SK-N-SH treated with all-trans-retinoic acid at 6 μM for 48 hours (cell line): ENCODE measurements at regions not wholly inside any gene's neighbourhood (a gene's known extent, or its start where the extent isn't known, plus 50 kb on each side); places are given as distances from the start of the nearest gene placed in this dataset.

ENCODE experiments used
- ATAC-seq: fragments of 200-7000 bp; cut with Tn5 transposase; 3 replicates; pipeline ENCODE4 v1.9.1; 2020; ENCODE audit warnings: mild to moderate bottlenecking, moderate library complexity
- ARNTL ChIP-seq: fragments of 450-650 bp; formaldehyde crosslinking; IDR thresholded peaks from 2 replicates; pipeline ENCODE4 v1.5.0; 2020; ENCODE audit warnings: low read depth, mild to moderate bottlenecking, moderate library complexity, borderline replicate concordance
- BACH2 ChIP-seq: fragments of 250-450 bp; sonication (Bioruptor Pico); IDR thresholded peaks from 2 replicates; pipeline ENCODE4 v1.9.0; 2021; ENCODE audit warnings: mild to moderate bottlenecking, borderline replicate concordance
- CSDC2 ChIP-seq: fragments of 250-450 bp; sonication (Bioruptor Pico); IDR thresholded peaks from 2 replicates; pipeline ENCODE4 v1.5.0; 2020; ENCODE audit warnings: mild to moderate bottlenecking, moderate library complexity
- ESRRG ChIP-seq: fragments of 250-450 bp; sonication (Bioruptor Pico); IDR thresholded peaks from 2 replicates; pipeline ENCODE4 v1.6.1; 2021; ENCODE audit warnings: mild to moderate bottlenecking
- GLIS3 ChIP-seq: fragments of 250-450 bp; sonication (Bioruptor Pico); IDR thresholded peaks from 2 replicates; pipeline ENCODE4 v1.5.0; 2020; ENCODE audit warnings: mild to moderate bottlenecking, moderate library complexity
- ISL1 ChIP-seq: fragments of 250-450 bp; sonication (Bioruptor Pico); IDR thresholded peaks from 2 replicates; pipeline ENCODE4 v2.1.2; 2022; ENCODE audit warnings: mild to moderate bottlenecking, moderate library complexity
- OSR1 ChIP-seq: fragments of 250-450 bp; sonication (Bioruptor Pico); IDR thresholded peaks from 2 replicates; pipeline ENCODE4 v1.8.0; 2022; ENCODE audit warnings: moderate library complexity, mild to moderate bottlenecking, inconsistent platforms
- PPARA ChIP-seq: fragments of 250-450 bp; sonication (Bioruptor Pico); IDR thresholded peaks from 2 replicates; pipeline ENCODE4 v1.5.0; 2020; ENCODE audit warnings: mild to moderate bottlenecking, borderline replicate concordance
- RARB ChIP-seq: fragments of 250-450 bp; sonication (Bioruptor Pico); IDR thresholded peaks from 2 replicates; pipeline ENCODE4 v1.8.0; 2021; ENCODE audit warnings: mild to moderate bottlenecking, moderate library complexity
- SNAI2 ChIP-seq: fragments of 250-450 bp; sonication (Bioruptor Pico); IDR thresholded peaks from 2 replicates; pipeline ENCODE4 v1.5.0; 2020; ENCODE audit warnings: mild to moderate bottlenecking, moderate library complexity
- TCF4 ChIP-seq: fragments of 250-450 bp; sonication (Bioruptor Pico); IDR thresholded peaks from 2 replicates; pipeline ENCODE4 v1.8.0; 2021; ENCODE audit warnings: mild to moderate bottlenecking, moderate library complexity, borderline replicate concordance
- TOX ChIP-seq: fragments of 250-450 bp; sonication (Bioruptor Pico); IDR thresholded peaks from 2 replicates; pipeline ENCODE4 v1.8.0; 2021; ENCODE audit warnings: mild to moderate bottlenecking, moderate library complexity, borderline replicate concordance
- ZC3H10 ChIP-seq: fragments of 250-450 bp; sonication (Bioruptor Pico); IDR thresholded peaks from 2 replicates; pipeline ENCODE4 v1.5.1; 2021; ENCODE audit warnings: mild to moderate bottlenecking, moderate library complexity
- ZFP3 ChIP-seq: fragments of 250-450 bp; sonication (Bioruptor Pico); IDR thresholded peaks from 2 replicates; pipeline ENCODE4 v1.5.0; 2020; ENCODE audit warnings: mild to moderate bottlenecking, moderate library complexity
- ZNF70 ChIP-seq: fragments of 450-650 bp; formaldehyde crosslinking; IDR thresholded peaks from 2 replicates; pipeline ENCODE4 v1.5.0; 2020; ENCODE audit warnings: mild to moderate bottlenecking, moderate library complexity
- ZNF8 ChIP-seq: fragments of 450-650 bp; formaldehyde crosslinking; IDR thresholded peaks from 2 replicates; pipeline ENCODE4 v1.5.0; 2020; ENCODE audit warnings: mild to moderate bottlenecking, moderate library complexity
- TF ChIP-seq, protein P1 (sequence below): fragments of 250-450 bp; sonication (Bioruptor Pico); IDR thresholded peaks from 2 replicates; pipeline ENCODE4 v1.8.0; 2020; ENCODE audit warnings: mild to moderate bottlenecking, moderate library complexity, borderline replicate concordance
- TF ChIP-seq, protein P2 (sequence below): fragments of 250-450 bp; sonication (Bioruptor Pico); IDR thresholded peaks from 2 replicates; pipeline ENCODE4 v1.8.0; 2021; ENCODE audit warnings: low read depth, mild to moderate bottlenecking, moderate library complexity, borderline replicate concordance
- TF ChIP-seq, protein P3 (sequence below): fragments of 250-450 bp; sonication (Bioruptor Pico); IDR thresholded peaks from 2 replicates; pipeline ENCODE4 v1.5.0; 2020; ENCODE audit warnings: mild to moderate bottlenecking, moderate library complexity
- TF ChIP-seq, protein P4 (sequence below): fragments of 250-450 bp; sonication (Bioruptor Pico); IDR thresholded peaks from 2 replicates; pipeline ENCODE4 v1.5.1; 2021; ENCODE audit warnings: mild to moderate bottlenecking, moderate library complexity
- TF ChIP-seq, protein P5 (sequence below): fragments of 250-450 bp; sonication (Bioruptor Pico); IDR thresholded peaks from 2 replicates; pipeline ENCODE4 v1.5.1; 2020; ENCODE audit warnings: low read depth, mild to moderate bottlenecking, moderate library complexity

DNA sequence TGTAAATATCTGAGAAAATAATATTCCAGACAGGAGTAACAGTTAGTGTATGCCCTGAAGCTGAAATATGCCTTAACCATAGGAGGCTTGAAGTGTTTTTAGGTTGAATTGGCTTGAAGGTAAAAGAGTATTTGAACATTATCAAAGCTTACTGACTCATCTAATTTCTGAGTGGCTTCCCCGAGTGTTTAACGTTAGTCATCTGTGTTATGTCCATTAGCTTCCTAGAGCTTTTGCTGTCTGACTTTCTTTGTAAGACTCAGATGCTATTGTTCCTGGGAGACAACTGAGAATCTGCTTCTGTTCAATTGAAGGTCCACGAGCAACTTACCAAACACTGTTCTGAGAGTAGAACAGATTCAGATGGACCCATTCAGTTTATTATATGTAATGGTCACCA, 656.8 kb upstream of the NECTIN3 start:
- peak; percentile 76 for ATAC-seq
- TF ChIP-seq ARNTL (CRISPR knock-in tag) = no peak
- TF ChIP-seq RARB (CRISPR knock-in tag) = no peak
- TF ChIP-seq PPARA = no peak
- TF ChIP-seq CSDC2 = no peak
- TF ChIP-seq ZC3H10 (CRISPR knock-in tag) = no peak
- no peak for TF ChIP-seq TCF4
- TF ChIP-seq, protein P1, sequence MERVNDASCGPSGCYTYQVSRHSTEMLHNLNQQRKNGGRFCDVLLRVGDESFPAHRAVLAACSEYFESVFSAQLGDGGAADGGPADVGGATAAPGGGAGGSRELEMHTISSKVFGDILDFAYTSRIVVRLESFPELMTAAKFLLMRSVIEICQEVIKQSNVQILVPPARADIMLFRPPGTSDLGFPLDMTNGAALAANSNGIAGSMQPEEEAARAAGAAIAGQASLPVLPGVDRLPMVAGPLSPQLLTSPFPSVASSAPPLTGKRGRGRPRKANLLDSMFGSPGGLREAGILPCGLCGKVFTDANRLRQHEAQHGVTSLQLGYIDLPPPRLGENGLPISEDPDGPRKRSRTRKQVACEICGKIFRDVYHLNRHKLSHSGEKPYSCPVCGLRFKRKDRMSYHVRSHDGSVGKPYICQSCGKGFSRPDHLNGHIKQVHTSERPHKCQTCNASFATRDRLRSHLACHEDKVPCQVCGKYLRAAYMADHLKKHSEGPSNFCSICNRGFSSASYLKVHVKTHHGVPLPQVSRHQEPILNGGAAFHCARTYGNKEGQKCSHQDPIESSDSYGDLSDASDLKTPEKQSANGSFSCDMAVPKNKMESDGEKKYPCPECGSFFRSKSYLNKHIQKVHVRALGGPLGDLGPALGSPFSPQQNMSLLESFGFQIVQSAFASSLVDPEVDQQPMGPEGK (CRISPR knock-in tag) = no peak
- no peak for TF ChIP-seq BACH2 (CRISPR knock-in tag)
- TF ChIP-seq, protein P2, sequence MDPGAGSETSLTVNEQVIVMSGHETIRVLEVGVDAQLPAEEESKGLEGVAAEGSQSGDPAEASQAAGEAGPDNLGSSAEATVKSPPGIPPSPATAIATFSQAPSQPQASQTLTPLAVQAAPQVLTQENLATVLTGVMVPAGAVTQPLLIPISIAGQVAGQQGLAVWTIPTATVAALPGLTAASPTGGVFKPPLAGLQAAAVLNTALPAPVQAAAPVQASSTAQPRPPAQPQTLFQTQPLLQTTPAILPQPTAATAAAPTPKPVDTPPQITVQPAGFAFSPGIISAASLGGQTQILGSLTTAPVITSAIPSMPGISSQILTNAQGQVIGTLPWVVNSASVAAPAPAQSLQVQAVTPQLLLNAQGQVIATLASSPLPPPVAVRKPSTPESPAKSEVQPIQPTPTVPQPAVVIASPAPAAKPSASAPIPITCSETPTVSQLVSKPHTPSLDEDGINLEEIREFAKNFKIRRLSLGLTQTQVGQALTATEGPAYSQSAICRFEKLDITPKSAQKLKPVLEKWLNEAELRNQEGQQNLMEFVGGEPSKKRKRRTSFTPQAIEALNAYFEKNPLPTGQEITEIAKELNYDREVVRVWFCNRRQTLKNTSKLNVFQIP = no peak
- TF ChIP-seq TOX (CRISPR knock-in tag) = no peak
- no peak for TF ChIP-seq ZNF8
- TF ChIP-seq ZFP3 (CRISPR knock-in tag) = no peak
- TF ChIP-seq, protein P3, sequence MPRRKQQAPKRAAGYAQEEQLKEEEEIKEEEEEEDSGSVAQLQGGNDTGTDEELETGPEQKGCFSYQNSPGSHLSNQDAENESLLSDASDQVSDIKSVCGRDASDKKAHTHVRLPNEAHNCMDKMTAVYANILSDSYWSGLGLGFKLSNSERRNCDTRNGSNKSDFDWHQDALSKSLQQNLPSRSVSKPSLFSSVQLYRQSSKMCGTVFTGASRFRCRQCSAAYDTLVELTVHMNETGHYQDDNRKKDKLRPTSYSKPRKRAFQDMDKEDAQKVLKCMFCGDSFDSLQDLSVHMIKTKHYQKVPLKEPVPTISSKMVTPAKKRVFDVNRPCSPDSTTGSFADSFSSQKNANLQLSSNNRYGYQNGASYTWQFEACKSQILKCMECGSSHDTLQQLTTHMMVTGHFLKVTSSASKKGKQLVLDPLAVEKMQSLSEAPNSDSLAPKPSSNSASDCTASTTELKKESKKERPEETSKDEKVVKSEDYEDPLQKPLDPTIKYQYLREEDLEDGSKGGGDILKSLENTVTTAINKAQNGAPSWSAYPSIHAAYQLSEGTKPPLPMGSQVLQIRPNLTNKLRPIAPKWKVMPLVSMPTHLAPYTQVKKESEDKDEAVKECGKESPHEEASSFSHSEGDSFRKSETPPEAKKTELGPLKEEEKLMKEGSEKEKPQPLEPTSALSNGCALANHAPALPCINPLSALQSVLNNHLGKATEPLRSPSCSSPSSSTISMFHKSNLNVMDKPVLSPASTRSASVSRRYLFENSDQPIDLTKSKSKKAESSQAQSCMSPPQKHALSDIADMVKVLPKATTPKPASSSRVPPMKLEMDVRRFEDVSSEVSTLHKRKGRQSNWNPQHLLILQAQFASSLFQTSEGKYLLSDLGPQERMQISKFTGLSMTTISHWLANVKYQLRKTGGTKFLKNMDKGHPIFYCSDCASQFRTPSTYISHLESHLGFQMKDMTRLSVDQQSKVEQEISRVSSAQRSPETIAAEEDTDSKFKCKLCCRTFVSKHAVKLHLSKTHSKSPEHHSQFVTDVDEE (CRISPR knock-in tag) = no peak
- no peak for TF ChIP-seq ESRRG (CRISPR knock-in tag)
- TF ChIP-seq OSR1 (CRISPR knock-in tag) = no peak
- no peak for TF ChIP-seq ZNF70
- TF ChIP-seq SNAI2 (CRISPR knock-in tag) = no peak
- TF ChIP-seq, protein P4, sequence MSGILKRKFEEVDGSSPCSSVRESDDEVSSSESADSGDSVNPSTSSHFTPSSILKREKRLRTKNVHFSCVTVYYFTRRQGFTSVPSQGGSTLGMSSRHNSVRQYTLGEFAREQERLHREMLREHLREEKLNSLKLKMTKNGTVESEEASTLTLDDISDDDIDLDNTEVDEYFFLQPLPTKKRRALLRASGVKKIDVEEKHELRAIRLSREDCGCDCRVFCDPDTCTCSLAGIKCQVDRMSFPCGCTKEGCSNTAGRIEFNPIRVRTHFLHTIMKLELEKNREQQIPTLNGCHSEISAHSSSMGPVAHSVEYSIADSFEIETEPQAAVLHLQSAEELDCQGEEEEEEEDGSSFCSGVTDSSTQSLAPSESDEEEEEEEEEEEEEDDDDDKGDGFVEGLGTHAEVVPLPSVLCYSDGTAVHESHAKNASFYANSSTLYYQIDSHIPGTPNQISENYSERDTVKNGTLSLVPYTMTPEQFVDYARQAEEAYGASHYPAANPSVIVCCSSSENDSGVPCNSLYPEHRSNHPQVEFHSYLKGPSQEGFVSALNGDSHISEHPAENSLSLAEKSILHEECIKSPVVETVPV (CRISPR knock-in tag) = no peak
- TF ChIP-seq, all 23 proteins: peak for 0

DNA sequence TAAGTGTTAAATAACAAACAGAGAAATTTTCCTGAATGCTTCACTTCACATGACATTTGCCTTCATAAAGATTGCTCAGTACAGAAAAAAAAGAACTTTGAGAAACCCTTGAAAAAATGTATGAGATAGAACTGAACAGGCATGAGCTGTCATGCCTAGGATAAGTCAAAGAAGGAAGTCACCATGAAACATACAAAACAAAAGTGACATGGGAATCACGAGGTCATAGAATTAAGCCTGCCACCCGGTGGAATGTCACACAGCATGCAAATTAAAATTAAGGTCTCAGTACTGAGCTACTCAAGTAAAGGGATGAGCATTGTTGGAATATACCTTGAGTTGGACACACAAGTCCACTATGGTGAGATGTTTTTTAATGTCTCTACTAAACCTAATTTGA, 652.5 kb upstream of the NECTIN3 start:
- no peak for ATAC-seq
- TF ChIP-seq ZNF70 = no peak
- TF ChIP-seq RARB (CRISPR knock-in tag) = no peak
- TF ChIP-seq SNAI2 (CRISPR knock-in tag) = no peak
- no peak for TF ChIP-seq ESRRG (CRISPR knock-in tag)
- no peak for TF ChIP-seq TOX (CRISPR knock-in tag)
- no peak for TF ChIP-seq PPARA
- TF ChIP-seq, protein P1 (CRISPR knock-in tag) = no peak
- TF ChIP-seq ZC3H10 (CRISPR knock-in tag) = no peak
- no peak for TF ChIP-seq ZFP3 (CRISPR knock-in tag)
- no peak for TF ChIP-seq OSR1 (CRISPR knock-in tag)
- TF ChIP-seq, protein P5, sequence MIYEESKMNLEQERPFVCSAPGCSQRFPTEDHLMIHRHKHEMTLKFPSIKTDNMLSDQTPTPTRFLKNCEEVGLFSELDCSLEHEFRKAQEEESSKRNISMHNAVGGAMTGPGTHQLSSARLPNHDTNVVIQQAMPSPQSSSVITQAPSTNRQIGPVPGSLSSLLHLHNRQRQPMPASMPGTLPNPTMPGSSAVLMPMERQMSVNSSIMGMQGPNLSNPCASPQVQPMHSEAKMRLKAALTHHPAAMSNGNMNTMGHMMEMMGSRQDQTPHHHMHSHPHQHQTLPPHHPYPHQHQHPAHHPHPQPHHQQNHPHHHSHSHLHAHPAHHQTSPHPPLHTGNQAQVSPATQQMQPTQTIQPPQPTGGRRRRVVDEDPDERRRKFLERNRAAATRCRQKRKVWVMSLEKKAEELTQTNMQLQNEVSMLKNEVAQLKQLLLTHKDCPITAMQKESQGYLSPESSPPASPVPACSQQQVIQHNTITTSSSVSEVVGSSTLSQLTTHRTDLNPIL (CRISPR knock-in tag) = no peak
- TF ChIP-seq, protein P4 (CRISPR knock-in tag) = no peak
- TF ChIP-seq GLIS3 (CRISPR knock-in tag) = no peak
- TF ChIP-seq, protein P3 (CRISPR knock-in tag) = no peak
- no peak for TF ChIP-seq ARNTL (CRISPR knock-in tag)
- TF ChIP-seq BACH2 (CRISPR knock-in tag) = no peak
- TF ChIP-seq, protein P2 = no peak
- TF ChIP-seq ZNF8 = no peak
- TF ChIP-seq ISL1 (CRISPR knock-in tag) = no peak
